Peyer's patch (tissue), 4 donors: ENCODE measurements at regions not wholly inside any gene's neighbourhood (a gene's known extent, or its start where the extent isn't known, plus 50 kb on each side); places are given as distances from the start of the nearest gene placed in this dataset.
"Not testable (repeated sequence)": the region's sequence is repeated elsewhere in the genome, so short reads cannot be mapped to it uniquely, and the experiment has no call there.

Source experiments
- DNase-seq, 3 donors: peaks; one replicate each; pipeline ENCODE4 v3.0.0-alpha.2; 2017 to 2019
- H3K27ac ChIP-seq, 4 donors: fragments of 200-600 bp; sonication (generic); one replicate each; pipeline ENCODE4 v1.5.1; 2016 to 2019
- H3K27me3 ChIP-seq, 2 donors: fragments of 200-600 bp; sonication (generic); one replicate each; pipeline ENCODE4 v1.5.1; 2019
- H3K36me3 ChIP-seq, 3 donors: fragments of 200-600 bp; sonication (generic); one replicate each; pipeline ENCODE4 v1.5.1; 2016 to 2019
- H3K4me1 ChIP-seq, 4 donors: fragments of 200-600 bp; sonication (generic); one replicate each; pipeline ENCODE4 v1.5.1; 2016 to 2019
- H3K4me3 ChIP-seq, 4 donors: fragments of 200-600 bp; sonication (generic); 1 replicate in 3 of 4; 2 replicates in 1 of 4; pipeline ENCODE4 v1.5.1; 2016 to 2019; ENCODE audit warnings: mild to moderate bottlenecking in 1 of 4
- H3K9me3 ChIP-seq, 4 donors: fragments of 200-600 bp; sonication (generic); one replicate each; pipeline ENCODE4 v1.5.1; 2016 to 2019; ENCODE audit warnings: mild to moderate bottlenecking in 1 of 4

DNA sequence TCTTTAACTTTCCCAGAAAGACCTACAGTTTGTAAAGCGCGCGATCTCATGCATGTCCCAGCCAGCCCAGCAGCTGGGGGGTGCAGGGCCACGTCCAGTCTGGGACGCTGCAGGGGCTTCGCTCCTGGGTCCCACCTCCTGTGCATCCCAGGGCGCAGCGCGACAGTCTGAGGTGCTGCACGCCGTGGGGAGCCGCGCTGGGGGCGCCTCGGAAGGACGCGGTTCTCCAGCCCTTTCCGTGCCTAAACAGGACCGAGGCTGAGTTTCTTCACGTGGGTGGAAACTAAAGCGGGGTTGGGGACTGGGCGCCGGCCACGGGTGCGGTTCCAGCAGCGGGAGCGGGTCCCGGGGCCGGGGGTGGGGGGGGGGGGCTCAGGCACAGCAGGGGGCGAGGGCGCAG, 221.4 kb downstream of the TP53TG3F start:
- H3K27ac ChIP-seq, H3K4me1 ChIP-seq, DNase-seq, H3K27me3 ChIP-seq, H3K4me3 ChIP-seq, H3K36me3 ChIP-seq, H3K9me3 ChIP-seq: not testable (repeated sequence)

DNA sequence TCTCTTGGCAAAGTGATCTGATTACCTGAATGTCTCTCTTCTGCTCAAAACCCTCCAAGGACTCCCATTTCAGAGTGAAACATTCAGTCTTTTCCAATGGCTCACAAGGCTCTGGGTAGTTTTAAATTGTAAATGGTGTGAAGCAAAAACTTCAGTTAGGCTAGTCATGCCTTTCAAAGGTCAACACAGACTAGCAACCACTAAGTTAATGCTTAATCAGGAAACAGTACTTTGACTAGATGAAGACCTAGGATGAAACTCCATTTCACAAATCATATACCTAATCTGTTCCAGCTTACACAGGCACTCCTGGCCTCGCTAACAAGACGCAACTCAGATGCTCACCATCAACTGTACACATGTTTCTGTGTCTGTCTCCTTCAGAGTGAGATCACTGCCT, 240.9 kb downstream of the TP53TG3F start:
- not testable (repeated sequence) for DNase-seq, H3K27ac ChIP-seq, H3K27me3 ChIP-seq, H3K4me3 ChIP-seq, H3K36me3 ChIP-seq, H3K9me3 ChIP-seq, H3K4me1 ChIP-seq

DNA sequence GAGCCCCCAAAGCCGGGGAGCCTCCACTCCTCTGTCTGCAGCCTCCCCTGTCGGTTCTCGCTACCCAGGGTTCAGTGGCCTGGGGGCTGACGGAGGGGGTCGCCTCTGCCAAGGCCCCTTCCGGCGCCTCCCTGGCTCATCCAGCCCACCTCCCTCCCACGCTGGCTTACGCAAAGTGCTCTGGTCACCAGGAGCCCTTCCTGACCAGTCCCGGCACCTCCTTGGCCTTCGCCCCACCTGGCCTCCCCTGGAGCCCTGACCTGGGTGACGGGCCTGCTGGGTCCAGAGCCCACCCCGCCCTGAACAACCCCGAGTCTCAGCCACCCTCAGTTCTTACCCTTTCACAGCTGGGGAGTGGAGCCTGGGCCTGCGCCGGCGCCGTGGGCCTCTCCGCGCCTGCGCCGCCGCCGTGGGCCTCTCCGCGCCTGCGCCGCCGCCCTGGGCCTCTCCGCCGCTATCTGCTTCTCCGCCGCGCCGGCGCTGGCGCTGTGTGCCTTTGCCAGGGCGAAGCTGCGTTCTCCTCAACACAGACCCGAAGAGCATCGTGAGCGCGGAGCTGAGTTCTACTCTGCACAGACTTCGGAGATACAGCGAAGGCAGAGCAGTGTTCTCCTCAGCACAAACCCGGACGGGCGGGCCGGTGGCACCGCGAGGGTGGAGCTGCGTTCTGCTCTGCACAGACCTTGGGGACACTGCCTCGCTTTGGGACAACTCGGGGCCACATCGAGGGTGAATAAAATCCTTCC, 247.6 kb downstream of the TP53TG3F start:
- not testable (repeated sequence) for H3K4me3 ChIP-seq, H3K9me3 ChIP-seq, H3K36me3 ChIP-seq, H3K4me1 ChIP-seq, H3K27me3 ChIP-seq, H3K27ac ChIP-seq, DNase-seq

DNA sequence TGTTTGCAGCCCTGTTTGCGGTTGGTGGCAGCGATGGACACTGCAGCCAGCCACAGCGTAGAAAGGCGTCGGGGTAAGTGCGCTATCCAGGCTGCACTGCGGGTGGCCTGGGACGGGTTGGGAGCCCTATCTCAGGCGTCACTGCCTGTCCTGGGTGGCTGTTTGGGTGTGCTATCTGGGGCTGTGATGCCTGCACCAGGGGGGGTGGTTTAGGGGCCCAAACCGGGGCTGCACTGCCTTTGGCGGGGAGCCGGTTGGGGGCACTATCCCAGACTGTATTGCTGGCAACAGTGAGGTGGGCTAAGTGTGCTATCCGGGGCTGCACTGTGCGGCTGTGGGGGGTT, 248.2 kb downstream of the TP53TG3F start:
- H3K27ac ChIP-seq, H3K27me3 ChIP-seq, H3K4me1 ChIP-seq, DNase-seq, H3K36me3 ChIP-seq, H3K9me3 ChIP-seq, H3K4me3 ChIP-seq: not testable (repeated sequence)

DNA sequence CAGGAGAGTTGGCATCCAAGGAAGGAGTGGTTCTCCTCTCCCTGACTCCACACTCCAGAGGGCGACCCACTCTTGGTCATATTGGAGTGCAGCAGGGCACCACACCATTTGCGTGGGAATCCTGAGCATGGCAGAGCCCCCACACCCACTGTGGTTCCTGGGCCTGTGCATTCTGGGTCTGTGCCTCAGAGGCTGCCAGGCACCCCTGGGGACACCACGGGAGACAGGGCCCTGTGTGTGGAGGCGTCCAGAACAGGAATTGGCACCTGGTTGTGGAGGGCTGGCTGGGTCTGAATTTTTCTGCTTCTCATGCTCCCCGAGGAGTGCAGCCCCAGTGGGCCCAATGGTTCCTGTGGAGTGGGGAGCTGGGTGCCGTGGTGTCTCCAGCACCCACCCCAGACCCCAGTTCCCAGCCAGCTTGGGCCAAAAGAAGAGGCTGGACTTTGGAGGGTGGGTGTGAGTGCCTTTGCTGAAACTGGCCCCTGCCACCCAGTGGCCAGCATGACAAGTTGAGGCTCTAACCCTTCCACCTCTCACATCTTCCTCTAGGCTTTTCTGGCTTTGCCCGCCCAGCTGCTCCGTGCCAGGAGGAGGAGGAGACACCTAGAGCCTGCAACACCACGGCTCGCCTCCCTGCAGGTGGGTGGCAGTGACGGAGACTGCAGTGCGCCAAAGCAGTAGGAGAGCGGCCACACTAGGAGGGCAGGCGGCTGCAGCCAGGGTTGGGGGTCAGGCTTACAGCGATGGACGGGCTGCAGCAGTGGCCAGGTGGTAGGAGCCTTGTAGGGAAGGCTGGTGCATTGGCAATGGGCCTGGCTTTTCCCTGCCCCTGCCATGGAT, 250.7 kb downstream of the TP53TG3F start:
- H3K9me3 ChIP-seq, H3K27ac ChIP-seq, H3K4me3 ChIP-seq, H3K4me1 ChIP-seq, H3K36me3 ChIP-seq, H3K27me3 ChIP-seq, DNase-seq: not testable (repeated sequence)

DNA sequence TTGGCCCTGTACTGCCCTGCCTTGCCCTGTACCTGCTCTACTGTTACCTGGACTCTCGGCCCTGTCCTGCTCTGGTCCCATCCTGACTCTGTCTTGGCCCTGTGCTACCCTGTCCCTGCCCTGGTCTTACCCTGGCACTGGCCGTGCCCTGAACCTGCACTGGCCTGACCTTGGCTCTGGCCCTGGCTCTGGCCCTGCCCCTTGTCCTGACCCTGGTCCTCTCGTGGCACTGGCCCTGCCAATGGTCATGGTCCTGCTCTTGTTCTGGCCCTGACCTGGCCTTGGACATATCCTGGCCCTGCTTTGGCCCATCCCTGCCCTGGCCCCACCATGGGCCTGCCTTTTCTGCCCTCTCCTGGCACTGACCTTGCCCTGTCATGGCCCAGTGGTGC, 251.3 kb downstream of the TP53TG3F start:
- DNase-seq, H3K27me3 ChIP-seq, H3K9me3 ChIP-seq, H3K4me3 ChIP-seq, H3K36me3 ChIP-seq, H3K4me1 ChIP-seq, H3K27ac ChIP-seq: not testable (repeated sequence)

DNA sequence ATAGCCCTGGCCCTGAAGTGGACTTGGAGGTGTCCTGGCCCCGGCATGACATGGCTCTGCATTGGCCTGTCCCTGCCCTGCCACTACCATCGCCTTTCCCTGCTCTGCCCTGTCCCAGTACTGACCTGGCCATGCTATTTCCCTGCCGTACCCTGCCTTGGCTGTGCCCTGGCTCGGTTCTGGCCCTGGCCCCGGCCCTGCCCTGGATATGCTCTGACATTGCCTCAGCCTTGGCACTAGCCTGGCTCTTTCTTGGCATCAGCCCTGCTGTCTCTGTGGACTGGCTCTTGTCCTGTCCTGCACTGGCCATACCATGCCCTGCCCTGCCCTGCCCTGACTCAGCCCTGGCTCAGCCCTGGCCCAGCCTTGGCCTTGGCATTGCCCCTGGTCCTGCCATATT, 252.2 kb downstream of the TP53TG3F start:
- H3K36me3 ChIP-seq, H3K4me1 ChIP-seq, H3K4me3 ChIP-seq, H3K9me3 ChIP-seq, H3K27ac ChIP-seq, DNase-seq, H3K27me3 ChIP-seq: not testable (repeated sequence)

DNA sequence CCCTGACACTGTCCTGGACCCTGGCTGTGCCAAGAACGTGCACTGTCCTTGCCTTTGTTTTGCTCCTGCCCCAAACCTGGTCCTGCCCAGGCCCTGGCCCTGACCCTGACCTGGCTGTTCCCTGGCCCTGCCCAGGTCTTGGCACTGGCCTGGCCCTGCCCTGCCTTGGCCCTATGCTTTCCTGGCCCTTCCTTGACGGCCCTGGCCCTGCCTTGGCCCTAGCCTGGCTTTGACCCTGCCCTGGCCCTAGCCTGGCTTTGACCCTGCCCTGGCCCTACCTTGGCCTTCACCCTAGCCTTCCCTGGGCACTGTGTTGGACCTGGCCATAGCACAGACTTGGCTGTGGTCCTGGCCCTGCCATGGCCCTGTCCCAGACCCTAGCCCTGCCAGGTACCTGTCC, 252.9 kb downstream of the TP53TG3F start:
- not testable (repeated sequence) for H3K9me3 ChIP-seq, H3K27me3 ChIP-seq, H3K4me1 ChIP-seq, DNase-seq, H3K36me3 ChIP-seq, H3K27ac ChIP-seq, H3K4me3 ChIP-seq

DNA sequence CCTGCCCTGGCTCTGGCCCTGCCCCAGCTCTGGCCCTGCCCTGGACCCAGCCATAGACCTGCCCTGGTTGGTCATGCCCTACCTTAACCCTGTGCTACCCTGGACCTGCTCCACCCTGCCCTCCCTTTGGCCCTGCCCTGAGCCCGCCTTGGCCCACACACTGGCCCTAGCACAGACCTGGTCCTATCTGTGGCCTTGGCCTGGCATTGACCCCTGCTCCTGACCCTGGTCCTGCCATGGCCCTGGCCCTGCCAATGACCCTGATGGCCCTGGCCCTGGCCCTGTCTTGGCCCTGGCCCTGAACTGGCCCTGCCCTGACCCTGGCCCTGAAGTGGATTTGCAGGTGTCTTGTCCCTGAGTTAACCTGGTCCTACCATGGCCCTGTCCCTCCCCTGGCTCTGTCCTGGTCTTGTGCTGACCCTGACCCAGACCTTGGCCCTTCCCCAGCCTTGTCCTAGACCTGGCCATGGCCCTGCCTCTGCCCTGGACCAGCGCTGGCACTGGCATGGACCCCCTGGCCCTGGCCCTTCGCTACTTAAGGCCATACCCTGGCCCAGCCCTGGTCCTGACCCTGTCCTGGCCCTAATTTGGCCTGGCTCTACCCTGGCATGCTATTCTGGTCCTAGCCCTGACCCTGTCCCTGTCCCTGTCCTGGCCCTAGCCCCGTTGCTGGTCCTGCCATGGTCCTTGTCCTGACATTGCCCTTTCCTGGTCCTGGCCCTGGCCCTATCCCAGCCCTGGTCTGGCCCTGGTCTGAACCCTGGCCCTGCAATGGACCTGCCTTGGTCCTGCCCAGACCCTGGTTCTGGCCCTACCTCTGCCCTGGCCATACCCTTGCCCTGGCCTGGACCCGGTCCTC, 253.7 kb downstream of the TP53TG3F start:
- H3K4me3 ChIP-seq, DNase-seq, H3K36me3 ChIP-seq, H3K27me3 ChIP-seq, H3K4me1 ChIP-seq, H3K9me3 ChIP-seq, H3K27ac ChIP-seq: not testable (repeated sequence)

DNA sequence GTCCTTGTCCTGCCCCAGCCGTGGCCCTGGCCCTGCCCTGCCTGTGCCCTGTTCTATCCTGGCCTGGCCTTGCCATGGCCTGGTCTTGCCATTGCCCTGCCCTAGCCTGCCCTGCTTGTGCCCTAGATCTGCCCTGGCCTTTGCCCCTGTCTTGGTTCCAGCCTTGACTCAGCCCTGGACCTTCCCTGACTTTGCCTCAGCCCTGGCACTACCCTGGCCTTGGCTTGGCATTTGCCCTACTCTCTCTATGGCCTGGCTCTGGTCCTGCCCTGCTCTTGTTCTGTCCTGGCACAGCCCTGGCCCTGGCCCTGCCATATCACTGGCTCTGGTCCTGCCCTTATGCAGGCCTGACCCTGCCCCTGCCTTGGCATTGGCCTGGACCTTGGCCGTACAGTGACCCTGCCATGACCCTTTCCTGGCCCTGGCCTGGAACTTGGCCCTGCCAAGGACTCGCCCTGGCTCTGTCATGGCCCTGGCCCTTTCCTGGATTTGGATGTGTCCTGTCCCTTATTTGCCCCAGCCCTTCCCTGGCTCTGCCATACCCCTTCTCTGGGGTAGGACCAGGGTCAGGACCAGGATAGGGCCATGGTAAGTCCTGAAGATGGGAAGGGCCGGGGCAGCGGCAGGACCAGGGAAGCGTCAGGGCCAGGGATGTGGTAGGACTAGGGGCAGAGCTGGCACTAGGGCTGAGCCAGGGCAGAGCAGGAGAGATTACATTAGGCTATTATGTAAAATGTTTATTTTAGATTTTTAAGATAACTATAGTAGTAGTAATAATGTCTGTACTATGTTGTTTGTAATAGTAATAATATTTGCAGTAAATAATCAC, 254.5 kb downstream of the TP53TG3F start:
- not testable (repeated sequence) for H3K4me1 ChIP-seq, DNase-seq, H3K36me3 ChIP-seq, H3K27ac ChIP-seq, H3K27me3 ChIP-seq, H3K4me3 ChIP-seq, H3K9me3 ChIP-seq

DNA sequence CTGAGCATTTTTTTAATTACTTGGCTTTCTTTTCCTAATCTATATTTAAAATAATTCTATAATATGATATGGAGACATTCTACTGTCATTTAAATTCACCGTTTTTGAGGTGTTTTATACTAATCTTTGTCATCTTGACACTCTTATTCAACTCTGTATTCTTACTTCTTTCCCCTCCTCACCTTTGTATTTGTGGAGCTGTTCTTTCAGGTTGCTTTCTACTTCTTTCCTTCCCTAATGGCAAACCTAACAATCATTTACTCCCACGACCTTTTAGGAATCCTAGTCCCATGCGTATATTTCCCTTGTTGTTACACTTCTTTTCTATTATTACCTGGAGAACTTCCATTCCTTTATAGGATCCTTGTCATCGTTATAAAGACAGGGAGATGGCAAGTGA, 271.8 kb downstream of the TP53TG3F start:
- H3K27ac ChIP-seq, H3K4me3 ChIP-seq, H3K4me1 ChIP-seq, H3K27me3 ChIP-seq, DNase-seq, H3K36me3 ChIP-seq, H3K9me3 ChIP-seq: not testable (repeated sequence)

DNA sequence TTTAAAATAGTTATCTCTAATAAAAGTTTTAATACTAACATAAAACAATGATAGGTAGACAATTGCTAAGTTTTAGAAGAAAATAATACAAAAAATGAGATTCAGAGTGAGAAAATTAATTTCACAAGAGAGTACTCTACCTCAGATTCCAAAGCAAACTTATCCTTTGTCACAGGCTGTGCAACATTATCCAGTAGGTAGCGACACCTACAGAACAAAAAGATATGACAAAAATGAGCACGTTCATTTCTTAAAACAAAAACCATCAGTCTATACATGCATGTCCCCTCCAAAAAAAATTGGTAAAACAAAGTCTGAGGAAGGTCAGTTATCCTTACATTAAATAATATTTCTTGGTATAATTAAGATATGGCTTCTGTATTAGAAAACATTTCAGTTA, 275.2 kb downstream of the TP53TG3F start:
- DNase-seq, H3K4me1 ChIP-seq, H3K36me3 ChIP-seq: not testable (repeated sequence)

DNA sequence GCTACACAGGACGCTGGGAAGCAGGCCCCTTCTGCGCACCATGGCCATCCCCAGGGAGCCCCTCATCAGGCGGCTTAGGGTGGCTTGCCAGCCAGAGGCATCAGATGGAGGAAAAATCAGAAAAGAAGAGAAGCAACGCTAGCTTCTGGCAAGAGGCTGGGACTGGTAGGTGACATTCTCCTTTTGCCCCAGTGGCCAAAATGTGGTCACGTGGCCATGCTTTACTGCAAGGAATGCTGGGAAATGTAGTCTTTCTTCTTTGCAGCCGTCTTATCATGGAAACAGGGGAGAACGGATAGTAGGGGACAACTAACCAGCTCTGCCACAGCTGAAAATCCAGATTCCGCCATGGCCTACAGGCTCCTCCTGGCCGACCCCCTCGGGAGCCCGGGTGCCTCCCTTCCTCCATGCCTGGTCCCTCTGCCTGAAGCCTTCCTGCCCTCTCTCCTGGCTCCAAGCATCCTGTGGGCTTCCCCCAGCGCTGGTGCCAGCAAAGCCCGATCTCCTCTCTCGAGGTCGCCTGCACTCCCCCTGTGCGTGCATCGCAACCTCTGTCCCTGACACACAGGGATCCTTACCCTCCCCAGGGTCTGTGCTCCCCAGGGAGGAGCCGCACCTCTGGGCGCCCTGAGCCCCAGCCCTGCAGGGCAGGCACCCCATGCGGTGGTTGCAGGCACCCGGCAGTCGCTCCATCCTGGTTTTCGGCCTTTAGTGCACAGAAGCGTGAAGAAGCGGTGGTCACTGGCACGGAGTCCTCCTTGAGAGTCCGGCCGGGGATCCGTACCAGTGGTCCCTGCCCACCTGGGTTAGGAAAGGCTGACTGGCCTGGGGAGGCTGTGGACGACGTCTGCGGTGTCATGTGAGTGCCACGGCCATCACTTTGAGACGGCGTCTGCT, 307.7 kb downstream of the TP53TG3F start:
- H3K27me3 ChIP-seq, H3K4me1 ChIP-seq, H3K4me3 ChIP-seq, H3K27ac ChIP-seq, DNase-seq, H3K9me3 ChIP-seq, H3K36me3 ChIP-seq: not testable (repeated sequence)

More for the DNA sequence above, 275.2 kb downstream of the TP53TG3F start:
- H3K27me3 ChIP-seq, H3K9me3 ChIP-seq, H3K27ac ChIP-seq, H3K4me3 ChIP-seq: not testable (repeated sequence)
